Upper lobe of right lung (tissue), 1 donor: ENCODE measurements at regions not wholly inside any gene's neighbourhood (a gene's known extent, or its start where the extent isn't known, plus 50 kb on each side); places are given as distances from the start of the nearest gene placed in this dataset.

Experiments used
- ATAC-seq: fragments of 200-7000 bp; cut with Tn5 transposase; one replicate; pipeline ENCODE4 v1.9.1; 2020; ENCODE audit warnings: mild to moderate bottlenecking, moderate library complexity
- DNase-seq: peaks from one replicate; pipeline ENCODE4 v3.0.0-alpha.2; 2020
- H3K27ac ChIP-seq: fragments of 200-600 bp; one replicate; pipeline ENCODE4 v1.8.0; 2022
- H3K27me3 ChIP-seq: fragments of 200-600 bp; one replicate; pipeline ENCODE4 v1.8.0; 2022; ENCODE audit warnings: mild to moderate bottlenecking
- H3K36me3 ChIP-seq: fragments of 200-600 bp; one replicate; pipeline ENCODE4 v1.8.0; 2022
- H3K4me1 ChIP-seq: fragments of 200-600 bp; one replicate; pipeline ENCODE4 v1.8.0; 2022
- H3K4me3 ChIP-seq: fragments of 200-600 bp; one replicate; pipeline ENCODE4 v1.8.0; 2022; ENCODE audit warnings: mild to moderate bottlenecking
- H3K9me3 ChIP-seq: fragments of 200-600 bp; one replicate; pipeline ENCODE4 v1.8.0; 2022
- intact Hi-C: fragments of 100-400 bp; cut with DNase I; formaldehyde crosslinking; loops from one replicate; pipeline ENCODE4 v1.11.0; 2022
- TF ChIP-seq, protein P1 (sequence below): fragments of 200-600 bp; IDR thresholded peaks from one replicate; pipeline ENCODE4 v1.8.0; 2022; ENCODE audit warnings: antibody characterized with exemption
- donor health status: DM: no; HTN: yes; CAD: no; lungs with severe emphysema.

GRCh38 chr9:99451112-99451606, 229.1 kb downstream of the SEC61B start:
- H3K27ac ChIP-seq = no peak overlapping the region
- H3K27me3 ChIP-seq = no peaks in the 10 kb centered on the region
- no peaks in the 10 kb centered on the region for H3K4me1 ChIP-seq
- H3K9me3 ChIP-seq = no peaks in the 10 kb centered on the region
- no peak overlapping the region for H3K4me3 ChIP-seq
- TF ChIP-seq, protein P1, sequence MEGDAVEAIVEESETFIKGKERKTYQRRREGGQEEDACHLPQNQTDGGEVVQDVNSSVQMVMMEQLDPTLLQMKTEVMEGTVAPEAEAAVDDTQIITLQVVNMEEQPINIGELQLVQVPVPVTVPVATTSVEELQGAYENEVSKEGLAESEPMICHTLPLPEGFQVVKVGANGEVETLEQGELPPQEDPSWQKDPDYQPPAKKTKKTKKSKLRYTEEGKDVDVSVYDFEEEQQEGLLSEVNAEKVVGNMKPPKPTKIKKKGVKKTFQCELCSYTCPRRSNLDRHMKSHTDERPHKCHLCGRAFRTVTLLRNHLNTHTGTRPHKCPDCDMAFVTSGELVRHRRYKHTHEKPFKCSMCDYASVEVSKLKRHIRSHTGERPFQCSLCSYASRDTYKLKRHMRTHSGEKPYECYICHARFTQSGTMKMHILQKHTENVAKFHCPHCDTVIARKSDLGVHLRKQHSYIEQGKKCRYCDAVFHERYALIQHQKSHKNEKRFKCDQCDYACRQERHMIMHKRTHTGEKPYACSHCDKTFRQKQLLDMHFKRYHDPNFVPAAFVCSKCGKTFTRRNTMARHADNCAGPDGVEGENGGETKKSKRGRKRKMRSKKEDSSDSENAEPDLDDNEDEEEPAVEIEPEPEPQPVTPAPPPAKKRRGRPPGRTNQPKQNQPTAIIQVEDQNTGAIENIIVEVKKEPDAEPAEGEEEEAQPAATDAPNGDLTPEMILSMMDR = no peak
- ATAC-seq (peak; percentile 87), DNase-seq (no peak)
- intact Hi-C loops = no loop called here
- H3K36me3 ChIP-seq = no peaks in the 10 kb centered on the region

GRCh38 chr9:99457406-99457805, 235.3 kb downstream of the SEC61B start:
- TF ChIP-seq, protein P1 = no peak
- intact Hi-C loops = no loop called here
- H3K36me3 ChIP-seq = no peaks in the 10 kb centered on the region
- H3K27ac ChIP-seq = no peak overlapping the region
- no peak overlapping the region for H3K4me3 ChIP-seq
- DNase-seq = no peak
- ATAC-seq = no peak
- H3K9me3 ChIP-seq = no peaks in the 10 kb centered on the region
- H3K27me3 ChIP-seq = no peaks in the 10 kb centered on the region
- H3K4me1 ChIP-seq = no peaks in the 10 kb centered on the region

DNA sequence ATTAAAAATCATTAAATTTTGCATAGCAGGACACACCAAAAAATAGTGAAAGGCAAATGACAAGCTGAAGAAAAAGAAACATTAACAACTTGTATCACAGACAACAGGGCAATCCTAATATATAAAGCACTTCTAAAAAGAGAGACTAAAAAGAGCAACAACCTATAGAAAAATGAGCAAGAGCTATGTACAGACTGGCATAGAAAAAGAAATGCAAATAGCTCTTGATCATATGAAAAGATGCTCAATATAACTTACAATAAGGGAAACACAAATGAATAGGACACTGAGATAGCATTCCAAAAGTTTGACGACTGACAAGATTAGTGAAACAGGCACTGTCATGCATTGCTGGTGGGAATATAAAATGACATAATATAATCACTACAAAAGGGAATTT, 235.9 kb downstream of the SEC61B start:
- no peak for ATAC-seq
- H3K9me3 ChIP-seq = no peaks in the 10 kb centered on the region
- DNase-seq = no peak
- TF ChIP-seq, protein P1 = no peak
- no peak overlapping the region for H3K27ac ChIP-seq
- H3K36me3 ChIP-seq = no peaks in the 10 kb centered on the region
- H3K4me3 ChIP-seq = no peak overlapping the region
- intact Hi-C loops = no loop called here
- no peaks in the 10 kb centered on the region for H3K4me1 ChIP-seq
- H3K27me3 ChIP-seq = no peaks in the 10 kb centered on the region

GRCh38 chr9:99459919-99460318, 237.8 kb downstream of the SEC61B start:
- Histone ChIP-seq H3K4me3 (no peak overlapping the region), H3K9me3 (no peaks in the 10 kb centered on the region), H3K36me3 (no peaks in the 10 kb centered on the region), H3K27ac (no peak overlapping the region), H3K27me3 (no peaks in the 10 kb centered on the region), H3K4me1 (no peaks in the 10 kb centered on the region)
- no peak for ATAC-seq
- intact Hi-C loops = no loop called here
- TF ChIP-seq, protein P1 = no peak
- no peak for DNase-seq

DNA sequence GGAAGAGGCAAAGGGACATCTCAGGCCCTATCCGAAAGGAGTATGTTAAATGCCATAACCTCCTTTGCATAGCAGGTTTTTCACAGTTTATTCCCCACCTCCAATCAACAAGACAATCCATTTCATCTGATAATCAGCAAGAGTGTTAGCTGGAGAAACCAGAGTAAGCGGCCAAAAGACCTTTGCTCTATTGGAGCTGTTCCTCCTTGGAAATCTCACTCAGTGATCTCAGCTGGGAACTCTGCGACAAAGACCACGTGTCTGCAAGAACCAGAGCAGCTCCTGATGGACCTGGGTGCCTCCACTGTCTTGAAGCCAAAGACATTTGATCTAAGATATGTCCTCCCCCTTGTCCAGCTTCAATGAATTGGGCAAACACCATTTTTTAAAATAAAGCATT, 241.0 kb downstream of the SEC61B start:
- Histone ChIP-seq H3K4me1 (peaks cover 4% of the 10 kb centered on the region), H3K27me3 (no peaks in the 10 kb centered on the region), H3K36me3 (no peaks in the 10 kb centered on the region), H3K9me3 (no peaks in the 10 kb centered on the region), H3K4me3 (no peak overlapping the region), H3K27ac (no peak overlapping the region)
- TF ChIP-seq, protein P1 = no peak
- ATAC-seq (no peak), DNase-seq (no peak)
- intact Hi-C loops = no loop called here

DNA sequence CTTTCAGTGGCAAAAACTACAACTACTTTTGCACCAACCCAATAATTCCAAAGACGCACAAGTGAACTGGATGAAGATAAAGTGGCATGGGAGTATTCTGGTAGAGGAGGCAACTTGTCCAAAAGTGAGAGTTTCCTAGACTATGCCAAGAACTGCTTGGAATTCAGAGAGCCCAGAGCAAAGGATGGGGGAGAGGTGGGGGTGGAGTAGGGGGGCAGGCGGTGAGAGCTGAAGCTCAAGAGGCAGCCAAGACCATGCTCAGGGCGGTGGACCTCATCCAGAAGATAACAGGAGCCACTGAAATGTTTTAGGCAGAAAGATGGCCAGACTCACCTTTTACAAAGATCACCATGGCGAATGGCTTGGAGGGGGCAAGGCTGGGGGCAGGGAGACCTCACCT, 242.5 kb downstream of the SEC61B start:
- no peak for DNase-seq

More for the DNA sequence above, 242.5 kb downstream of the SEC61B start:
- Histone ChIP-seq H3K4me1 (peaks cover 4% of the 10 kb centered on the region), H3K9me3 (no peaks in the 10 kb centered on the region), H3K4me3 (no peak overlapping the region), H3K27ac (no peak overlapping the region), H3K27me3 (no peaks in the 10 kb centered on the region), H3K36me3 (no peaks in the 10 kb centered on the region)
- ATAC-seq = no peak
- intact Hi-C loops = no loop called here
- TF ChIP-seq, protein P1 = no peak
